ENCODE measurements at regions not wholly inside any gene's neighbourhood (a gene's known extent, or its start where the extent isn't known, plus 50 kb on each side); places are given as distances from the start of the nearest gene placed in this dataset.

GRCh38 chr14:61109288-61109687 lies 128.2 kb downstream of the SLC38A6 start:
- no peak for TF ChIP-seq CTCF (IDR thresholded peaks at IDR 0.05; ENCODE audit: borderline replicate concordance, control extremely low read depth, extremely low read depth, insufficient read depth, missing control alignments)
- in situ Hi-C loops (cut with MboI; ENCODE audit: low sequenced_read_pairs, unreplicated experiment): no loop called here

GRCh38 chr14:61108496-61109141 lies 127.6 kb downstream of the SLC38A6 start:
- in situ Hi-C loops (cut with MboI; ENCODE audit: low sequenced_read_pairs, unreplicated experiment): no loop called here
- no peak for TF ChIP-seq CTCF (IDR thresholded peaks at IDR 0.05; ENCODE audit: borderline replicate concordance, control extremely low read depth, extremely low read depth, insufficient read depth, missing control alignments)
- DNase-seq (ENCODE audit: low spot score): no peak

More at GRCh38 chr14:61109288-61109687, 128.2 kb downstream of the SLC38A6 start:
- DNase-seq (ENCODE audit: low spot score): no peak

- no peak for DNase-seq (ENCODE audit: low spot score)
- TF ChIP-seq CTCF (IDR thresholded peaks at IDR 0.05; ENCODE audit: borderline replicate concordance, control extremely low read depth, extremely low read depth, insufficient read depth, missing control alignments): no peak
- in situ Hi-C loops (cut with MboI; ENCODE audit: low sequenced_read_pairs, unreplicated experiment): no loop called here
Measured at GRCh38 chr14:61107869-61108493, 126.9 kb downstream of the SLC38A6 start.

- no peak for TF ChIP-seq CTCF (IDR thresholded peaks at IDR 0.05; ENCODE audit: borderline replicate concordance, control extremely low read depth, extremely low read depth, insufficient read depth, missing control alignments)
- in situ Hi-C loops (cut with MboI; ENCODE audit: low sequenced_read_pairs, unreplicated experiment): no loop called here
- DNase-seq (ENCODE audit: low spot score): no peak
Measured at GRCh38 chr14:61106959-61107641, 126.1 kb downstream of the SLC38A6 start.

- in situ Hi-C loops (cut with MboI; ENCODE audit: low sequenced_read_pairs, unreplicated experiment): no loop called here
- DNase-seq (ENCODE audit: low spot score): no peak
- no peak for TF ChIP-seq CTCF (IDR thresholded peaks at IDR 0.05; ENCODE audit: borderline replicate concordance, control extremely low read depth, extremely low read depth, insufficient read depth, missing control alignments)
Measured at GRCh38 chr14:61106271-61106958, 125.4 kb downstream of the SLC38A6 start.

- no peak for DNase-seq (ENCODE audit: low spot score)
- TF ChIP-seq CTCF (IDR thresholded peaks at IDR 0.05; ENCODE audit: borderline replicate concordance, control extremely low read depth, extremely low read depth, insufficient read depth, missing control alignments): no peak
- in situ Hi-C loops (cut with MboI; ENCODE audit: low sequenced_read_pairs, unreplicated experiment): no loop called here
Measured at GRCh38 chr14:61104358-61104757, 123.3 kb downstream of the SLC38A6 start.
